ENCODE measurements at regions not wholly inside any gene's neighbourhood (a gene's known extent, or its start where the extent isn't known, plus 50 kb on each side); places are given as distances from the start of the nearest gene placed in this dataset.
"Not testable (repeated sequence)": the region's sequence is repeated elsewhere in the genome, so short reads cannot be mapped to it uniquely, and the experiment has no call there.

GRCh38 chr21:5117135-5117534 is 5404.2 kb upstream of the TPTE start:
- TF ChIP-seq POLR2AphosphoS5, POLR2A, CTCF (IDR thresholded peaks at IDR 0.05): not testable (repeated sequence)

All from gastroesophageal sphincter (tissue), 3 donors.